ENCODE measurements at regions not wholly inside any gene's neighbourhood (a gene's known extent, or its start where the extent isn't known, plus 50 kb on each side); places are given as distances from the start of the nearest gene placed in this dataset.

DNA sequence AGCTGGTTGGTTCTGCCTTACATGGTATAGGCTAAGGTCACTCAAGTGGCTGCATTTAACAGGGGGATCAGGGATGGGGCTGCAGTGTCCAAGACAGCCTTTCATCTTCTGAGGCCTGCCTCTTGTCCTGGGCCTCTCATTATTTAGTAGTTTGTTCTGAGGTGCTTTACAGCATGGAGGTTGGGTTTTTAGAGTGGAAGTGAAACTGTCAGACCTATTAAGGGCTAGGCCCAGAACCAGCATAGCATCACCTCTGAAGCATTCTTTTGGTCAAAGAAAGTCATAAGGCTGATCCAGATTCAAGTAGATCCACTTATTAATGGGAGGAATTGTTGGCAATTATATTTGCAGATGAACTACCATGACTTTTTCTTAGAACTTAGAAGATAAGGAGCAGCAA lies 146.0 kb upstream of the NMUR2 start:
- Histone ChIP-seq H3K4me3 (replicated peaks in 1 of 3; ENCODE audit: insufficient read depth in 1 of 3, low read depth in 2 of 3, low read length in 3 of 3) (no peak overlapping the region), H3K4me2 (ENCODE audit: low read depth, low read length) (no peak overlapping the region), H3K27ac (ENCODE audit: extremely low read length, insufficient read depth, low read length) (no peak overlapping the region), H3K9ac (ENCODE audit: insufficient read depth, low read depth, low read length) (no peak overlapping the region), H4K20me1 (ENCODE audit: insufficient read depth, low read length) (no peaks in the 10 kb centered on the region), H3K9me3 (ENCODE audit: low read length) (no peaks in the 10 kb centered on the region), H3K4me1 (ENCODE audit: insufficient read depth, low read length) (no peaks in the 10 kb centered on the region), H3K36me3 (replicated peaks in 1 of 2; ENCODE audit: control insufficient read depth in 1 of 2, insufficient read depth in 2 of 2, low read length in 2 of 2) (no peaks in the 10 kb centered on the region), H3K27me3 (ENCODE audit: control insufficient read depth in 1 of 2, insufficient read depth in 2 of 2, low read length in 2 of 2) (no peaks in the 10 kb centered on the region), H2AFZ (ENCODE audit: low read length) (no peak overlapping the region), H3K79me2 (ENCODE audit: insufficient read depth, low read length) (no peaks in the 10 kb centered on the region)
- in situ Hi-C loops (cut with HindIII; ENCODE audit: extremely low pct_ligation_motif_present, low pct_unique_long_range_greater_than_20kb) = loop anchor here (25.0 kb wide), 1 partner anchor 586 kb away; no protein-coding TSS in a partner anchor
- POLR2A ChIA-PET = no interaction called here
- DNase-seq (ENCODE audit: low spot score) = no peak
- ATAC-seq = no peak
- no TSS peak for BruUV-seq (replicated peaks)
- FAIRE-seq = no peak
- CTCF ChIA-PET (ENCODE audit: low intra/inter-chr PET ratio, low total read pairs) = no interaction called here
- intact Hi-C loops (cut with micrococcal nuclease; ENCODE audit: unreplicated experiment) = no loop called here
- no peak for TF ChIP-seq NKX3-1 (CRISPR knock-in tag; IDR thresholded peaks at IDR 0.05)
- TF ChIP-seq GTF3A (CRISPR knock-in tag; conservative IDR thresholded peaks at IDR 0.05) = no peak
- TF ChIP-seq, protein P1, sequence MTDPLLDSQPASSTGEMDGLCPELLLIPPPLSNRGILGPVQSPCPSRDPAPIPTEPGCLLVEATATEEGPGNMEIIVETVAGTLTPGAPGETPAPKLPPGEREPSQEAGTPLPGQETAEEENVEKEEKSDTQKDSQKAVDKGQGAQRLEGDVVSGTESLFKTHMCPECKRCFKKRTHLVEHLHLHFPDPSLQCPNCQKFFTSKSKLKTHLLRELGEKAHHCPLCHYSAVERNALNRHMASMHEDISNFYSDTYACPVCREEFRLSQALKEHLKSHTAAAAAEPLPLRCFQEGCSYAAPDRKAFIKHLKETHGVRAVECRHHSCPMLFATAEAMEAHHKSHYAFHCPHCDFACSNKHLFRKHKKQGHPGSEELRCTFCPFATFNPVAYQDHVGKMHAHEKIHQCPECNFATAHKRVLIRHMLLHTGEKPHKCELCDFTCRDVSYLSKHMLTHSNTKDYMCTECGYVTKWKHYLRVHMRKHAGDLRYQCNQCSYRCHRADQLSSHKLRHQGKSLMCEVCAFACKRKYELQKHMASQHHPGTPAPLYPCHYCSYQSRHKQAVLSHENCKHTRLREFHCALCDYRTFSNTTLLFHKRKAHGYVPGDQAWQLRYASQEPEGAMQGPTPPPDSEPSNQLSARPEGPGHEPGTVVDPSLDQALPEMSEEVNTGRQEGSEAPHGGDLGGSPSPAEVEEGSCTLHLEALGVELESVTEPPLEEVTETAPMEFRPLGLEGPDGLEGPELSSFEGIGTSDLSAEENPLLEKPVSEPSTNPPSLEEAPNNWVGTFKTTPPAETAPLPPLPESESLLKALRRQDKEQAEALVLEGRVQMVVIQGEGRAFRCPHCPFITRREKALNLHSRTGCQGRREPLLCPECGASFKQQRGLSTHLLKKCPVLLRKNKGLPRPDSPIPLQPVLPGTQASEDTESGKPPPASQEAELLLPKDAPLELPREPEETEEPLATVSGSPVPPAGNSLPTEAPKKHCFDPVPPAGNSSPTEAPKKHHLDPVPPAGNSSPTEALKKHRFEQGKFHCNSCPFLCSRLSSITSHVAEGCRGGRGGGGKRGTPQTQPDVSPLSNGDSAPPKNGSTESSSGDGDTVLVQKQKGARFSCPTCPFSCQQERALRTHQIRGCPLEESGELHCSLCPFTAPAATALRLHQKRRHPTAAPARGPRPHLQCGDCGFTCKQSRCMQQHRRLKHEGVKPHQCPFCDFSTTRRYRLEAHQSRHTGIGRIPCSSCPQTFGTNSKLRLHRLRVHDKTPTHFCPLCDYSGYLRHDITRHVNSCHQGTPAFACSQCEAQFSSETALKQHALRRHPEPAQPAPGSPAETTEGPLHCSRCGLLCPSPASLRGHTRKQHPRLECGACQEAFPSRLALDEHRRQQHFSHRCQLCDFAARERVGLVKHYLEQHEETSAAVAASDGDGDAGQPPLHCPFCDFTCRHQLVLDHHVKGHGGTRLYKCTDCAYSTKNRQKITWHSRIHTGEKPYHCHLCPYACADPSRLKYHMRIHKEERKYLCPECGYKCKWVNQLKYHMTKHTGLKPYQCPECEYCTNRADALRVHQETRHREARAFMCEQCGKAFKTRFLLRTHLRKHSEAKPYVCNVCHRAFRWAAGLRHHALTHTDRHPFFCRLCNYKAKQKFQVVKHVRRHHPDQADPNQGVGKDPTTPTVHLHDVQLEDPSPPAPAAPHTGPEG (CRISPR knock-in tag; IDR thresholded peaks at IDR 0.05) = no peak
- no peak for TF ChIP-seq ZNF616 (CRISPR knock-in tag; IDR thresholded peaks at IDR 0.05; ENCODE audit: low read depth)
- no peak for TF ChIP-seq ZNF614 (CRISPR knock-in tag; IDR thresholded peaks at IDR 0.05; ENCODE audit: borderline replicate concordance)
- TF ChIP-seq PHF5A (CRISPR knock-in tag; IDR thresholded peaks at IDR 0.05; ENCODE audit: low read depth, unreplicated experiment) = no peak
- TF ChIP-seq CC2D1A (CRISPR knock-in tag; IDR thresholded peaks at IDR 0.05) = no peak
- no peak for TF ChIP-seq CCAR2 (optimal IDR thresholded peaks at IDR 0.05; ENCODE audit: low read depth, low read length)
- TF ChIP-seq ZNF263 (CRISPR knock-in tag; IDR thresholded peaks at IDR 0.05) = no peak
- no peak for TF ChIP-seq EZH2 (conservative IDR thresholded peaks at IDR 0.05; ENCODE audit: low read depth, low read length)
- TF ChIP-seq ZNF556 (CRISPR knock-in tag; IDR thresholded peaks at IDR 0.05; ENCODE audit: borderline replicate concordance) = no peak
- no peak for TF ChIP-seq ZNF547 (CRISPR knock-in tag; IDR thresholded peaks at IDR 0.05)
